ENCODE measurements at regions not wholly inside any gene's neighbourhood (a gene's known extent, or its start where the extent isn't known, plus 50 kb on each side); places are given as distances from the start of the nearest gene placed in this dataset.

GRCh38 chr5:175282611-175283225 lies 161.3 kb downstream of the DRD1 start:
- no peak for DNase-seq

DNA sequence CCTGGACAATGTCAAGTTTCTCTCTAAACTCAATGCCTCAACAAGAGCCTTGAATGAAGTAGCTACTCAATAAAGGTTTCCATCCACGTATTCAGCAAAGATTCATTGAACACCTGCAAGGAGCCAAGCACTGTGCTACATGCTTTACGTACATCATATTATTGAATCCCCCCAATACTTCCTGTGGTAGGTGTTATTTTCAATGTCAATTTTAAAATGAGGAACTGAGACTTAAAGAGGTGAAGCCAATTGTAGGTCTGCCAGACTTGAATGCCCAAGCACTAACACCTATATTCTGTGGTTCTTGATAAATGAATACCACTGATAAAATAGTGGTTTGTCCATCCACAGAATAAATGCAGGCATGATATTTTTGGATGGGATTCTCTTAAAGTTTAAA lies 162.3 kb downstream of the DRD1 start:
- no peak for DNase-seq

- DNase-seq, result no peak
Measured at GRCh38 chr5:175281257-175281656, 162.7 kb downstream of the DRD1 start.

DNA sequence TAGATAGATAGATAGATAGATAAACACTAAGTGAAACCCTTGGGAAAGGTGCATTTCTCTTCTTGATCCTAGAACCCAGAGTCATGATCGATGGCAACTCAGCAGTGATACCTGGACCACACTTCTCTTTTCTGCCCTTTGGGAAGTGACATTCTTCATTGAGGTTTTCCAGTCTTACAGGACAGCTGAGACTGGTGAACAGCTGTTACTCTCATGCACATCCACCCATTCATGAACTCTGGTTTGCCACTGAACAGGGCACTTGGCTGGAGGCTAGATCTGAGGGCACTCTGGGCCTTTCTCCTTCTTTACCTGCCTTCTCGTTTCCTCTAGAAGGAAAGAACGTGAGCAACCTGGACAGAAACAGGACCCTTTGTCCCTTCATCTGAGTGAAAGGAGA lies 164.5 kb downstream of the DRD1 start:
- no peak for DNase-seq

- no peak for DNase-seq
Measured at GRCh38 chr5:175275748-175276147, 168.2 kb downstream of the DRD1 start.

DNA sequence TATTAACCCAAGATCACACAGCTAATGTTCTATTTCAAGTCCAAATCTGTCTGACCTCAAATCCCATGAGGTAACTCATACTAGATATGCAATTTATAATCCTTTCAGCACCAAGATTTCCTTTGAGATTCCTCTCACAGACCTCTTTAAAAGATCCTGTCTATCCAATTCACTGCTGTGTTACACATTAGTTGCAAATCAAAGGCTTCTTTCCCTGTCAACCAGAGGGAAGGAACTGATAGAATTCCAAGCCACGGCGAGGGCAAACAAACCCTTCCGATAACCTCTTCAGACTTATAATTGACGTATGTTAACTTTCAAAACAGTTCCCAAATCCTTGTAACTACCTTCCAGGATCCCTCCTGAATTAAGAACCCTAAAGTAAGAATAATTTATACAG lies 168.9 kb downstream of the DRD1 start:
- DNase-seq, result no peak

- DNase-seq, result no peak
Measured at GRCh38 chr5:175274171-175274570, 169.8 kb downstream of the DRD1 start.

GRCh38 chr5:175264406-175264805 lies 179.6 kb downstream of the DRD1 start:
- DNase-seq, result no peak

DNA sequence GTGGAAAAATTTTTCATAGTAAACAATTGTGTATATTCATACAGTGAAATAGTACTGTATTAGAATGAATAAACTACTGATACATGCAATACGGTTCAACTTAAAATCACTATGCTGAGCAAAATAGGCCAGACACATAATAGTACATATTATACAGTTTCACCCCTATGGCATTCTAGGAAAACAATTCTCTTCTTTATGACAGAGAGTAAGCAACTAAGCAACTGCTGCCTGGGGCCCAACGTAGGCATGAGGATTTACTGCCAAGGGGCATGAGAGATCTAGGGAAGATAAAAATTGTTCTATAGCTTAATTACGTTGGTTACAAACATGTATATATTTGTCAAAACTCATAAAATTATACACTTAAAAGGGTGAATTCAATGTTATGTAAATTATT lies 180.2 kb downstream of the DRD1 start:
- DNase-seq, result no peak

GRCh38 chr5:175261526-175261925 lies 182.5 kb downstream of the DRD1 start:
- no peak for DNase-seq

DNA sequence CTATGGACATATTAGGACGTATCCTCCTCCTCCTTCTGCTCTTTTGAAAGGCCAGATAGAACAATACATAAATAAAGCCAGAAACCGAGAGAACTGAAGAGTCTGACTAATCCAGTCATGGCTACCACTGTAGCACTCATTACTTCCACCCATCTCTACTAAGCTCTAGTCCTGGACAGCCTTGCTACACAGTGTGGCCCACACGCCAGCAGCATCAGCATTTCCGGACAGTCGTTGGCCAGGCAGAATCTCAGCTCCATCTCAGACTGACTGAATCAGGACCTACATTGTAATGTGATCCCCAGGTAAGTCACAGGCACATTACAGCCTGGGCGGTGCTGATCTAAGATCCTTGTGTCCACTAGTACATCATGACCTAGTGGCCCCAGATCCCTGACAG lies 182.9 kb downstream of the DRD1 start:
- no peak for DNase-seq

- DNase-seq, result no peak
Measured at GRCh38 chr5:175257847-175258194, 186.2 kb downstream of the DRD1 start.

- DNase-seq, result no peak
Measured at GRCh38 chr5:175257128-175257846, 186.7 kb downstream of the DRD1 start.

- DNase-seq, result no peak
Measured at GRCh38 chr5:175254155-175254554, 189.8 kb downstream of the DRD1 start.

GRCh38 chr5:175253597-175253996 lies 190.4 kb downstream of the DRD1 start:
- no peak for DNase-seq

GRCh38 chr5:175252234-175252805 lies 191.7 kb downstream of the DRD1 start:
- no peak for DNase-seq

GRCh38 chr5:175250426-175250825 lies 193.6 kb downstream of the DRD1 start:
- DNase-seq, result no peak

DNA sequence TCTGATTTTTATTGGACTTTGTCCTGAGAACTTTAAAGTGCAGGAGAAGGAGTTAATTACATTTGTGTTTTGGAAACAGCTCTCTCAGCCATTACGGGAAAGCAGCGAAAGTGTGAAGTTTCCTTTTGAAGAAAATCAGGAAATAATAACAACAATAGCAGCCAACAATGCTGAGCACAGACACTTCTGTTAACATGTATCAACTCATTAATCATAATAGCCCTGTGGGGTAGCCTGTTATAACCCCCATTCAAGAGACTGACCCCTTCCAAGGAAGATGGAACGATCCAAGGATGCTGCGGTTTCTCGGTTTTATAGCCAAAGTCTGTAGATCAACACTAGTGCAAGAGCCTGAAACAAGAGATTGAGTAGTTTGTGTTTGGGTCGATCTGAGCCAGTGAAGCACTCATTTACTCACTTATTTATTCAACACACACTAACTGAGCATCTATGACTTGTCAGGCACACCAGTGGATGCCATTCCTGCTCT lies 195.5 kb downstream of the DRD1 start:
- no peak for DNase-seq

DNA sequence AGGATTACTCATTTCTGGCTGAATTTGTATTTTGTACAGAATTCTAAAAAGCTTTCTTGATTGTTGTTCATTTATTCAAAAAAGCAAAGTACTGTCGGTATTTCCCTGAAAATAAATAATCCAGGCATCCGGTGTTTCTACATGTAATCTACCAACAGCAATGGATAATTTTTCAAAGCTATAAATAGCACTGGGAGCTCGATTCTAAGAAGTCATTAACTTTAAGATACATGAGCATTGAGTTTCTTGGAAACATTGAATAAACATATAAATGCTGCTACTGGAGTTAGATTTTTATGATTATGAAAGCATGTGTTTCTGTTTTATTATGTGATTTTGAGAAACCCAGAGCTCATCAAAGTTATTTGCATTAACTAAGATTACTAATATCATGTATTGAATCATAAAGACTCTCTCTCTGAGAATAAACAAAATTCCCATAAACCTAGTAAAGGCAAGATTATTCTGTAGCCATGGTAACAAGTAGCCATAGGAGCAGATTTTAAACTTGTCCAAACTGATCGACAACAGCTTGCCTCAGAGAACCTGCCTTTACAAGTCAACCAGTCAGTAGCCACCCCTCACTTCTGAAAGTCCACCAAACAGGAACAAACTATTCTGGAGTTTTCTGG lies 197.0 kb downstream of the DRD1 start:
- DNase-seq, result no peak

- DNase-seq, result no peak
Measured at GRCh38 chr5:175246242-175246888, 197.6 kb downstream of the DRD1 start.

DNA sequence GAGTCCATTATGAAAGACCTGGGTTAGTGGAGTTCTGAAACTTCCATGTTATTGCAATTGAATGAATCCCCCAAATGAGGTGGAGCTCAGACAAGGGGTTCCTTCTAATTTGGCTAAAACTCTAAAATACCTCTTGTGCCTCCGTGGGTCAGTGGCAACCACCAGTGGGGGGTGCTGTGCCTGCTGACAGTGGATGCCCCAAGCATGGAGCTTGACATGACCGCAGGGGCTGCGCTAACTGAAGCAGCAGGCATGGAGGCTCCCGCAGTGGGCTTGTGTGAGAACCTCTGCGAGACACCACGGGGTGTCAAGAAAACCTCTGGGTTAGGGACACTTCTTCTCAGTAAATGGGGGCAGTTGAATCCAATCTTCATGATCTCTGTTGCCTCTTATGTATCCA lies 200.5 kb downstream of the DRD1 start:
- DNase-seq, result no peak

GRCh38 chr5:175242207-175242606 lies 201.8 kb downstream of the DRD1 start:
- no peak for DNase-seq

- no peak for DNase-seq
Measured at GRCh38 chr5:175238326-175238725, 205.7 kb downstream of the DRD1 start.

DNA sequence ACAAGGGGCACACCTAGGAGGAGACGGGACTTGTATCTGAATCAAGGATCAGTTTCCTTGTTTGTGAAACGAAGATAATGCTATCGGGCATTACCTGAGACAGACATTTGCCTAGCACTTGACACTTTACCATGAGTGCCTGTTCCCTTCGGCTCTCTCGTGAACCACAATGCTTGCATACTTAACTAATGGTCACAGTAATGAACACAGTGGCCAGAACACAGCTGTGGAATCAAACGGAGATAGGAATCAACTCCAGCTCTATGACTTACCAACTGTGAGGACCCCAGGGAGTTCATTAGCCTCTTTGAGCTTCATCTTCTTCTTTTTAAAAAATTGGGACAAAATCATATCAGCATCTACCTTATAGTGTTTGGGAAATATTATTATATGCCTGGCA lies 207.8 kb downstream of the DRD1 start:
- DNase-seq, result no peak

Measured in NCI-H345 (cell line).